Chondrocyte (in vitro differentiated cells): ENCODE measurements at regions not wholly inside any gene's neighbourhood (a gene's known extent, or its start where the extent isn't known, plus 50 kb on each side); places are given as distances from the start of the nearest gene placed in this dataset.

Experiments used
- DNase-seq: peaks from one replicate; pipeline ENCODE4 v3.0.0; 2021; ENCODE audit warnings: mixed read lengths, low spot score
- H3K27ac Mint-ChIP-seq: one replicate; pipeline ENCODE4 v1.8.0; 2021; ENCODE audit warnings: mild to moderate bottlenecking, moderate library complexity, mixed read lengths; ENCODE audit not compliant: unreplicated experiment
- H3K27me3 Mint-ChIP-seq: 2 replicates; pipeline ENCODE4 v1.8.0; 2021; ENCODE audit warnings: low read depth, mixed read lengths
- H3K36me3 Mint-ChIP-seq: 2 replicates; pipeline ENCODE4 v1.8.0; 2021; ENCODE audit warnings: low read depth, mixed read lengths
- H3K4me1 Mint-ChIP-seq: 2 replicates; pipeline ENCODE4 v1.8.0; 2021; ENCODE audit warnings: low read depth, mild to moderate bottlenecking, mixed read lengths
- H3K4me3 Mint-ChIP-seq: one replicate; pipeline ENCODE4 v1.8.0; 2021; ENCODE audit warnings: mild to moderate bottlenecking, moderate library complexity, mixed read lengths; ENCODE audit not compliant: unreplicated experiment
- H3K9me3 Mint-ChIP-seq: 2 replicates; pipeline ENCODE4 v1.8.0; 2021; ENCODE audit warnings: low read depth, mixed read lengths
- CTCF ChIP-seq: fragments of 200-600 bp; sonication (generic); IDR thresholded peaks from 2 replicates; pipeline ENCODE4 v1.5.0; 2021; ENCODE audit warnings: antibody characterized with exemption, mild to moderate bottlenecking, moderate library complexity

- no peaks in the 10 kb centered on the region for H3K36me3 Mint-ChIP-seq
- no peak for TF ChIP-seq CTCF
- peaks cover 54% of the 10 kb centered on the region for H3K4me1 Mint-ChIP-seq
- DNase-seq, result no peak
- no peaks in the 10 kb centered on the region for H3K27me3 Mint-ChIP-seq
- H3K4me3 Mint-ChIP-seq, result no peak overlapping the region
- no peak overlapping the region for H3K27ac Mint-ChIP-seq
- peaks cover 2% of the 10 kb centered on the region for H3K9me3 Mint-ChIP-seq
Measured at GRCh38 chr4:147201016-147201415, 255.4 kb upstream of the TTC29 start.

- Mint-ChIP-seq H3K27ac (no peak overlapping the region), H3K9me3 (peaks cover 9% of the 10 kb centered on the region), H3K36me3 (peaks cover 1% of the 10 kb centered on the region), H3K4me3 (no peak overlapping the region), H3K4me1 (peaks cover 9% of the 10 kb centered on the region), H3K27me3 (no peaks in the 10 kb centered on the region)
- DNase-seq, result no peak
- TF ChIP-seq CTCF, result no peak
Measured at GRCh38 chr4:147206807-147207206, 261.1 kb upstream of the TTC29 start.

- no peak overlapping the region for H3K4me3 Mint-ChIP-seq
- no peaks in the 10 kb centered on the region for H3K27me3 Mint-ChIP-seq
- DNase-seq, result no peak
- H3K9me3 Mint-ChIP-seq, result peaks cover 18% of the 10 kb centered on the region
- H3K4me1 Mint-ChIP-seq, result peaks cover 2% of the 10 kb centered on the region
- H3K27ac Mint-ChIP-seq, result no peak overlapping the region
- no peak for TF ChIP-seq CTCF
- peaks cover 3% of the 10 kb centered on the region for H3K36me3 Mint-ChIP-seq
Measured at GRCh38 chr4:147207911-147208310, 262.2 kb upstream of the TTC29 start.

GRCh38 chr4:147217655-147218054 is 263.2 kb upstream of the EDNRA start:
- Mint-ChIP-seq H3K27ac (no peak overlapping the region), H3K36me3 (peaks cover 6% of the 10 kb centered on the region), H3K9me3 (peaks cover 27% of the 10 kb centered on the region), H3K4me3 (no peak overlapping the region), H3K27me3 (no peaks in the 10 kb centered on the region), H3K4me1 (peaks cover 38% of the 10 kb centered on the region)
- DNase-seq, result no peak
- TF ChIP-seq CTCF, result no peak

GRCh38 chr4:147219145-147219544 is 261.8 kb upstream of the EDNRA start:
- TF ChIP-seq CTCF, result no peak
- peaks cover 4% of the 10 kb centered on the region for H3K36me3 Mint-ChIP-seq
- H3K9me3 Mint-ChIP-seq, result peaks cover 16% of the 10 kb centered on the region
- H3K4me3 Mint-ChIP-seq, result no peak overlapping the region
- H3K27me3 Mint-ChIP-seq, result no peaks in the 10 kb centered on the region
- H3K27ac Mint-ChIP-seq, result peak overlapping the region; percentile 74
- H3K4me1 Mint-ChIP-seq, result peaks cover 46% of the 10 kb centered on the region
- no peak for DNase-seq
